GM21390 (cell line): ENCODE measurements at regions not wholly inside any gene's neighbourhood (a gene's known extent, or its start where the extent isn't known, plus 50 kb on each side); places are given as distances from the start of the nearest gene placed in this dataset.
"Not testable (repeated sequence)": the region's sequence is repeated elsewhere in the genome, so short reads cannot be mapped to it uniquely, and the experiment has no call there.

ENCODE experiments used
- ATAC-seq: cut with Tn5 transposase; IDR thresholded peaks from one replicate; pipeline ENCODE4 v1.9.1; 2021; ENCODE audit not compliant: unreplicated experiment

- no peak for ATAC-seq
These were observed 203.1 kb downstream of the ARHGEF9 start for GRCh38 chrX:63581906-63582305.

GRCh38 chrX:63581398-63581797 lies 203.6 kb downstream of the ARHGEF9 start:
- ATAC-seq = no peak

- no peak for ATAC-seq
These were observed 208.5 kb downstream of the ARHGEF9 start for GRCh38 chrX:63576533-63576932.

GRCh38 chrX:63575700-63576099 lies 209.3 kb downstream of the ARHGEF9 start:
- not testable (repeated sequence) for ATAC-seq

- ATAC-seq = no peak
These were observed 215.7 kb upstream of the SPIN4 start for GRCh38 chrX:63566856-63567255.

GRCh38 chrX:63561425-63561824 lies 210.3 kb upstream of the SPIN4 start:
- ATAC-seq = no peak

- peak; percentile 98 for ATAC-seq
These were observed 209.6 kb upstream of the SPIN4 start for GRCh38 chrX:63560601-63561218.

- ATAC-seq = no peak
These were observed 200.7 kb upstream of the SPIN4 start for GRCh38 chrX:63551856-63552255.

GRCh38 chrX:63530654-63531053 lies 179.5 kb upstream of the SPIN4 start:
- ATAC-seq = no peak

- no peak for ATAC-seq
These were observed 178.8 kb upstream of the SPIN4 start for GRCh38 chrX:63529961-63530360.

- ATAC-seq = no peak
These were observed 175.7 kb upstream of the SPIN4 start for GRCh38 chrX:63526863-63527262.

GRCh38 chrX:63525491-63525890 lies 174.4 kb upstream of the SPIN4 start:
- ATAC-seq = no peak

GRCh38 chrX:63519368-63519767 lies 168.2 kb upstream of the SPIN4 start:
- ATAC-seq = not testable (repeated sequence)

GRCh38 chrX:63514569-63515080 lies 163.5 kb upstream of the SPIN4 start:
- no peak for ATAC-seq

GRCh38 chrX:63513825-63514568 lies 162.9 kb upstream of the SPIN4 start:
- ATAC-seq = no peak

- no peak for ATAC-seq
These were observed 160.2 kb upstream of the SPIN4 start for GRCh38 chrX:63511361-63511760.

GRCh38 chrX:63508668-63509067 lies 157.5 kb upstream of the SPIN4 start:
- ATAC-seq = no peak

GRCh38 chrX:63506320-63506719 lies 155.2 kb upstream of the SPIN4 start:
- no peak for ATAC-seq

- no peak for ATAC-seq
These were observed 152.4 kb upstream of the SPIN4 start for GRCh38 chrX:63503541-63503940.

GRCh38 chrX:63488546-63489373 lies 137.6 kb upstream of the SPIN4 start:
- ATAC-seq = no peak

GRCh38 chrX:63475200-63475599 lies 124.1 kb upstream of the SPIN4 start:
- ATAC-seq = no peak

- no peak for ATAC-seq
These were observed 119.9 kb upstream of the SPIN4 start for GRCh38 chrX:63471004-63471403.
